Large intestine (tissue), 3 donors: ENCODE measurements at regions not wholly inside any gene's neighbourhood (a gene's known extent, or its start where the extent isn't known, plus 50 kb on each side); places are given as distances from the start of the nearest gene placed in this dataset.
"Not testable (repeated sequence)": the region's sequence is repeated elsewhere in the genome, so short reads cannot be mapped to it uniquely, and the experiment has no call there.

Experiments
- DNase-seq, 2 donors: peaks; one replicate each; pipeline versions ENCODE4 v3.0.0 to v3.0.0-alpha.2; 2013
- H3K27ac ChIP-seq: one replicate; pipeline ENCODE4 v1.5.1; 2013; ENCODE audit warnings: low read length
- H3K27me3 ChIP-seq: 2 replicates; pipeline ENCODE4 v1.6.1; 2013; ENCODE audit warnings: low read length; ENCODE audit not compliant: control insufficient read depth, insufficient read depth
- H3K36me3 ChIP-seq: 2 replicates; pipeline ENCODE4 v1.6.1; 2013; ENCODE audit warnings: low read length; ENCODE audit not compliant: control insufficient read depth, insufficient read depth
- H3K4me1 ChIP-seq: one replicate; pipeline ENCODE4 v1.6.1; 2013; ENCODE audit warnings: low read length; ENCODE audit not compliant: control insufficient read depth, insufficient read depth
- H3K4me3 ChIP-seq: one replicate; pipeline ENCODE4 v1.5.1; 2013; ENCODE audit warnings: low read length
- H3K9me3 ChIP-seq: one replicate; pipeline ENCODE4 v1.6.1; 2013; ENCODE audit warnings: mild to moderate bottlenecking, low read depth, low read length, moderate library complexity; ENCODE audit not compliant: control insufficient read depth
- WGBS: methylation state at CpG from one replicate; pipeline ENCODE4 v1.1.5; 2013; ENCODE audit warnings: low lambda C conversion rate; ENCODE audit not compliant: insufficient coverage; 5-methylcytosine and 5-hydroxymethylcytosine counted together

GRCh38 chr6:85285934-85286333 is 163.9 kb upstream of the NT5E start:
- WGBS: 96% methylated on average over 4 of the region's 22 CpGs
- H3K4me3 ChIP-seq: no peak overlapping the region
- H3K9me3 ChIP-seq: peaks cover 3% of the 10 kb centered on the region
- H3K36me3 ChIP-seq: no peaks in the 10 kb centered on the region
- no peaks in the 10 kb centered on the region for H3K4me1 ChIP-seq
- H3K27me3 ChIP-seq: no peaks in the 10 kb centered on the region
- DNase-seq: no peak
- H3K27ac ChIP-seq: no peak overlapping the region

GRCh38 chr6:85285114-85285513 is 164.8 kb upstream of the NT5E start:
- H3K4me1 ChIP-seq: no peaks in the 10 kb centered on the region
- no peaks in the 10 kb centered on the region for H3K36me3 ChIP-seq
- DNase-seq: no peak
- H3K27ac ChIP-seq: no peak overlapping the region
- H3K9me3 ChIP-seq: peaks cover 3% of the 10 kb centered on the region
- no peaks in the 10 kb centered on the region for H3K27me3 ChIP-seq
- H3K4me3 ChIP-seq: no peak overlapping the region
- WGBS: 94% methylated on average over 2 of the region's 6 CpGs

GRCh38 chr6:85283436-85283835 is 166.4 kb upstream of the NT5E start:
- Histone ChIP-seq H3K36me3 (no peaks in the 10 kb centered on the region), H3K4me3 (no peak overlapping the region), H3K4me1 (no peaks in the 10 kb centered on the region), H3K9me3 (peaks cover 3% of the 10 kb centered on the region), H3K27ac (no peak overlapping the region), H3K27me3 (no peaks in the 10 kb centered on the region)
- whole genome bisulfite sequencing: 90% methylated on average over 2 of the region's 3 CpGs
- no peak for DNase-seq

GRCh38 chr6:85278466-85279035 is 171.3 kb upstream of the NT5E start:
- H3K9me3 ChIP-seq: no peaks in the 10 kb centered on the region
- no peak overlapping the region for H3K27ac ChIP-seq
- no peak for DNase-seq
- no peak overlapping the region for H3K4me3 ChIP-seq
- no peaks in the 10 kb centered on the region for H3K4me1 ChIP-seq
- no peaks in the 10 kb centered on the region for H3K36me3 ChIP-seq
- WGBS: no CpG with 5 or more reads among the region's 3 CpGs
- no peaks in the 10 kb centered on the region for H3K27me3 ChIP-seq

GRCh38 chr6:85276026-85276425 is 173.9 kb upstream of the NT5E start:
- not testable (repeated sequence) for H3K9me3 ChIP-seq, DNase-seq
- 100% methylated on average over 1 of the region's 1 CpG for WGBS

GRCh38 chr6:85275338-85275985 is 174.4 kb upstream of the NT5E start:
- Histone ChIP-seq H3K36me3 (no peaks in the 10 kb centered on the region), H3K9me3 (no peaks in the 10 kb centered on the region), H3K4me1 (no peaks in the 10 kb centered on the region), H3K27ac (no peak overlapping the region), H3K4me3 (no peak overlapping the region), H3K27me3 (no peaks in the 10 kb centered on the region)
- WGBS: 90% methylated on average over 2 of the region's 6 CpGs
- no peak for DNase-seq

More at GRCh38 chr6:85276026-85276425, 173.9 kb upstream of the NT5E start:
- H3K27ac ChIP-seq, H3K4me1 ChIP-seq, H3K36me3 ChIP-seq, H3K27me3 ChIP-seq, H3K4me3 ChIP-seq: not testable (repeated sequence)

GRCh38 chr6:85273870-85274269 is 176.0 kb upstream of the NT5E start:
- no peaks in the 10 kb centered on the region for H3K27me3 ChIP-seq
- no peaks in the 10 kb centered on the region for H3K9me3 ChIP-seq
- no peaks in the 10 kb centered on the region for H3K36me3 ChIP-seq
- no peak overlapping the region for H3K27ac ChIP-seq
- H3K4me1 ChIP-seq: no peaks in the 10 kb centered on the region
- no peak overlapping the region for H3K4me3 ChIP-seq
- DNase-seq: no peak

- WGBS: no CpG with 5 or more reads among the region's 4 CpGs
- H3K4me3 ChIP-seq: no peak overlapping the region
- H3K27me3 ChIP-seq: no peaks in the 10 kb centered on the region
- no peaks in the 10 kb centered on the region for H3K4me1 ChIP-seq
- H3K36me3 ChIP-seq: no peaks in the 10 kb centered on the region
- H3K27ac ChIP-seq: no peak overlapping the region
- no peaks in the 10 kb centered on the region for H3K9me3 ChIP-seq
- DNase-seq: no peak
Measured at GRCh38 chr6:85273046-85273445, 176.8 kb upstream of the NT5E start.

GRCh38 chr6:85272592-85272991 is 177.3 kb upstream of the NT5E start:
- H3K4me3 ChIP-seq: no peak overlapping the region
- DNase-seq: no peak
- WGBS: no CpG with 5 or more reads among the region's 3 CpGs

GRCh38 chr6:85262621-85263020 is 187.3 kb upstream of the NT5E start:
- Histone ChIP-seq H3K9me3 (no peaks in the 10 kb centered on the region), H3K36me3 (no peaks in the 10 kb centered on the region), H3K27me3 (no peaks in the 10 kb centered on the region), H3K27ac (no peak overlapping the region), H3K4me3 (no peak overlapping the region), H3K4me1 (peaks cover under 1% of the 10 kb centered on the region)
- 92% methylated on average over 2 of the region's 3 CpGs for WGBS
- no peak for DNase-seq

More at GRCh38 chr6:85272592-85272991, 177.3 kb upstream of the NT5E start:
- Histone ChIP-seq H3K27me3 (no peaks in the 10 kb centered on the region), H3K27ac (no peak overlapping the region), H3K4me1 (peaks cover 3% of the 10 kb centered on the region), H3K36me3 (no peaks in the 10 kb centered on the region), H3K9me3 (no peaks in the 10 kb centered on the region)

GRCh38 chr6:85261271-85261670 is 188.6 kb upstream of the NT5E start:
- Histone ChIP-seq H3K36me3 (no peaks in the 10 kb centered on the region), H3K4me1 (no peaks in the 10 kb centered on the region), H3K27ac (no peak overlapping the region), H3K4me3 (no peak overlapping the region), H3K27me3 (no peaks in the 10 kb centered on the region), H3K9me3 (no peaks in the 10 kb centered on the region)
- no peak for DNase-seq
- WGBS: 67% methylated on average over 1 of the region's 6 CpGs
